Tibial nerve (tissue), 4 donors: ENCODE measurements at regions not wholly inside any gene's neighbourhood (a gene's known extent, or its start where the extent isn't known, plus 50 kb on each side); places are given as distances from the start of the nearest gene placed in this dataset.

Source experiments
- DNase-seq, 2 donors: peaks; one replicate each; pipeline ENCODE4 v3.0.0-alpha.2; 2019; ENCODE audit warnings: low spot score in 2 of 2
- H3K27ac ChIP-seq, 4 donors: fragments of 200-600 bp; sonication (generic) in 3 of 4; one replicate each; pipeline ENCODE4 v1.5.1; 2017 to 2019; ENCODE audit warnings: mild to moderate bottlenecking in 1 of 4
- H3K27me3 ChIP-seq, 2 donors: fragments of 200-600 bp; sonication (generic) in 1 of 2; one replicate each; pipeline versions ENCODE4 v1.5.1 to v1.6.0; 2017 to 2019
- H3K36me3 ChIP-seq, 3 donors: fragments of 200-600 bp; sonication (generic); one replicate each; pipeline ENCODE4 v1.5.1; 2018 to 2019
- H3K4me1 ChIP-seq, 4 donors: fragments of 200-600 bp; sonication (generic) in 3 of 4; one replicate each; pipeline ENCODE4 v1.5.1; 2017 to 2019
- H3K4me3 ChIP-seq, 4 donors: fragments of 200-600 bp; sonication (generic) in 3 of 4; one replicate each; pipeline ENCODE4 v1.5.1; 2017 to 2019; ENCODE audit warnings: mild to moderate bottlenecking in 1 of 4, moderate library complexity in 1 of 4
- H3K9me3 ChIP-seq, 4 donors: fragments of 200-600 bp; sonication (generic) in 3 of 4; one replicate each; pipeline ENCODE4 v1.5.1; 2017 to 2019
- EP300 ChIP-seq, 2 donors: sonication (generic); formaldehyde crosslinking; IDR thresholded peaks; one replicate each; pipeline ENCODE4 v1.6.1; 2017; ENCODE audit warnings: antibody characterized with exemption in 2 of 2, mild to moderate bottlenecking in 1 of 2
- POLR2A ChIP-seq, 2 donors: fragments of 450-650 bp; IDR thresholded peaks; one replicate each; pipeline ENCODE4 v1.6.1; 2017; ENCODE audit warnings: antibody characterized with exemption in 2 of 2, mild to moderate bottlenecking in 2 of 2, moderate library complexity in 2 of 2
- WGBS, 2 donors: methylation state at CpG; one replicate each; pipeline ENCODE4 v1.1.5; 2018; 5-methylcytosine and 5-hydroxymethylcytosine counted together
- TF ChIP-seq, protein P1 (sequence below), 5 experiments: fragments of 200-600 bp in 3 of 5; fragments of 450-650 bp in 2 of 5; sonication (generic) in 3 of 5; IDR thresholded peaks; one replicate each; pipeline ENCODE4 v1.5.1; 2016 to 2019; ENCODE audit warnings: antibody characterized with exemption in 5 of 5, mild to moderate bottlenecking in 3 of 5, moderate library complexity in 2 of 5

DNA sequence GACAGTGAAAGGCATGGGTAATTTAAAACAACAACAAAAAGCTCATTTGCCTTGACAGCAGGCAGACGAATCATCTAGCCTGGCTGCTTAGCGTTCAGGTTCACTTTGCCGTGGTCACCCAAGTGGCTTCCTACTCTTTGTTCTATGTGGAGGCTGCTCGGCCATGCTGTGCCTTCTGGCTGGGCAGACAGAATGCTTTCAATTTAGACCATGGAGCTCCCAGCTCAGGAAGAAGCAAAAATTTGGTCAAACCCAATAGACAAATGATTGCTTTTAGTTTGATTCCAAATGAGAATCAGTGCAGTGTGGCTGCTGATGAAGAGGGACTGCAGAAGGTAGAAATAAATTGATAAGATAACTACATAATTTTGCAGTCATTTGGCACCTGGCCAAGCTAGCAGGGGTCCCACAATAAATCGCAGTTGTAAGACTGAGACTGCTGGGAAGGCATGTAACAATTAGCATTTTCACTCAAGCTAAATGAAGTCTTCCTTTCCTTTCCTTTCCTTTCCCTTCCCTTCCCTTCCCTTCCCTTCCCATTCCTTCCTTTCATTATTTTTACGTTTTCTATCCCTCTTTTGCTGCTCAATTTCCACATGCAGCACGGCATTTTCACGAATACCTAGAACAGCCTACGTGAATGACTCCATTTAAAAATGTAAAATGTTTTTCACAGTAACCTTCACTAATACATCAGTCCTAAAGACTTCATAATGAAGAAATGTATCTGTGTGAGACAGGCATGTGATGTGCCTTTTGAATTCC is 360.4 kb upstream of the TGFBR2 start:
- no peak for DNase-seq
- 70 to 80% methylated on average over 9 of the region's 9 CpGs for WGBS, 2 donors
- H3K27me3 ChIP-seq, result no peaks in the 10 kb centered on the region
- H3K4me3 ChIP-seq, result no peak overlapping the region
- H3K9me3 ChIP-seq, result no peaks in the 10 kb centered on the region
- no peaks in the 10 kb centered on the region for H3K36me3 ChIP-seq
- TF ChIP-seq, protein P1, sequence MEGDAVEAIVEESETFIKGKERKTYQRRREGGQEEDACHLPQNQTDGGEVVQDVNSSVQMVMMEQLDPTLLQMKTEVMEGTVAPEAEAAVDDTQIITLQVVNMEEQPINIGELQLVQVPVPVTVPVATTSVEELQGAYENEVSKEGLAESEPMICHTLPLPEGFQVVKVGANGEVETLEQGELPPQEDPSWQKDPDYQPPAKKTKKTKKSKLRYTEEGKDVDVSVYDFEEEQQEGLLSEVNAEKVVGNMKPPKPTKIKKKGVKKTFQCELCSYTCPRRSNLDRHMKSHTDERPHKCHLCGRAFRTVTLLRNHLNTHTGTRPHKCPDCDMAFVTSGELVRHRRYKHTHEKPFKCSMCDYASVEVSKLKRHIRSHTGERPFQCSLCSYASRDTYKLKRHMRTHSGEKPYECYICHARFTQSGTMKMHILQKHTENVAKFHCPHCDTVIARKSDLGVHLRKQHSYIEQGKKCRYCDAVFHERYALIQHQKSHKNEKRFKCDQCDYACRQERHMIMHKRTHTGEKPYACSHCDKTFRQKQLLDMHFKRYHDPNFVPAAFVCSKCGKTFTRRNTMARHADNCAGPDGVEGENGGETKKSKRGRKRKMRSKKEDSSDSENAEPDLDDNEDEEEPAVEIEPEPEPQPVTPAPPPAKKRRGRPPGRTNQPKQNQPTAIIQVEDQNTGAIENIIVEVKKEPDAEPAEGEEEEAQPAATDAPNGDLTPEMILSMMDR (IDR thresholded peaks at IDR 0.05), result no peak
- TF ChIP-seq EP300 (IDR thresholded peaks at IDR 0.05) (no peak), POLR2A (IDR thresholded peaks at IDR 0.05) (no peak)
- H3K4me1 ChIP-seq, result no peaks in the 10 kb centered on the region
- no peak overlapping the region for H3K27ac ChIP-seq

GRCh38 chr3:30248423-30248822 is 358.0 kb upstream of the TGFBR2 start:
- TF ChIP-seq, protein P1 (IDR thresholded peaks at IDR 0.05), result no peak
- TF ChIP-seq EP300 (IDR thresholded peaks at IDR 0.05) (no peak), POLR2A (IDR thresholded peaks at IDR 0.05) (no peak)
- Histone ChIP-seq H3K4me1 (no peaks in the 10 kb centered on the region), H3K27ac (no peak overlapping the region), H3K9me3 (no peaks in the 10 kb centered on the region), H3K27me3 (no peaks in the 10 kb centered on the region), H3K36me3 (no peaks in the 10 kb centered on the region), H3K4me3 (no peak overlapping the region)
- no peak for DNase-seq
- WGBS, 2 donors, result 47 to 66% methylated on average over 1 of the region's 1 CpG

DNA sequence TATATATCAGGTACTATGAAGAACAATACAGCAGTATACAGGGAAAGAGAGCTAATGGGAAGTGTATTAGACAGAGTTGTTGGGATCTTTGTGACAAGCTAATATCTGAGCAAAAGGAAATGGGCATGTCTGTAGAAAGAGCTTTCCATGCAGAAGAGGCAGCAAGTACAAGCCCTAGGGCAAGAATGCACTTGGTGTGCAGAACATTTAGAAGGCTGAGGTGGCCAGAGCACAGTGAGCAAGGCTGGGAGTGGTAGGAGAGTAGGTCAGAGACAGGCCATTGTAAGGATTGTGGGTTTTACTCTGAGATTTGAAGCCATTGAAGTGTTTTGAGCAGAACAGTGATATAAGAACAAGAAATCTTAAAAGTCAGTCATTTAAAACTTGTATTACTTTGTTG is 353.9 kb upstream of the TGFBR2 start:
- Histone ChIP-seq H3K4me1 (no peaks in the 10 kb centered on the region), H3K27ac (no peak overlapping the region), H3K36me3 (no peaks in the 10 kb centered on the region), H3K4me3 (no peak overlapping the region), H3K9me3 (no peaks in the 10 kb centered on the region), H3K27me3 (no peaks in the 10 kb centered on the region)
- no peak for DNase-seq
- TF ChIP-seq POLR2A (IDR thresholded peaks at IDR 0.05) (no peak), EP300 (IDR thresholded peaks at IDR 0.05) (no peak)
- TF ChIP-seq, protein P1 (IDR thresholded peaks at IDR 0.05), result no peak

GRCh38 chr3:30253832-30254231 is 352.6 kb upstream of the TGFBR2 start:
- 93 to 100% methylated on average over 1 of the region's 1 CpG for WGBS, 2 donors
- Histone ChIP-seq H3K36me3 (no peaks in the 10 kb centered on the region), H3K9me3 (no peaks in the 10 kb centered on the region), H3K4me3 (no peak overlapping the region), H3K4me1 (no peaks in the 10 kb centered on the region), H3K27me3 (no peaks in the 10 kb centered on the region), H3K27ac (no peak overlapping the region)
- DNase-seq, result no peak
- TF ChIP-seq POLR2A (IDR thresholded peaks at IDR 0.05) (no peak), EP300 (IDR thresholded peaks at IDR 0.05) (no peak)
- TF ChIP-seq, protein P1 (IDR thresholded peaks at IDR 0.05), result no peak

DNA sequence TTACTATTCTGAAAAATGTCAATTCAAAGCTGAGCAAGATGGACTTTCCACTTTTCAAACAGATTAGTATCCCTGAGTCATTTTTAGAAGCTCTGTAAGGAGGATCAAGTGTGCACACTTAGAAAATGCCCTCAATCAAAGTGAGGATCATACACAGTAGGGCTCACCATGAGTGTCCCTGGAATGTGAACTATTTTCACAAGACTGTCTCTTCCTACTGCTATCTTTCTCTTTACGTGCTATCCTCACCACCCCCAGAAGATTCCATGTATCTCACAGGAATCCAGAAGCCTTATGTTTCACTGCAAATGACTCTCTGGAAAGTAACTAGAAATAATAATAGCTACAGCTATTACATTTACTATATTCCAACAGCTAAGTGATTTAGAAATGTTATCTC is 349.9 kb upstream of the TGFBR2 start:
- Histone ChIP-seq H3K27me3 (no peaks in the 10 kb centered on the region), H3K4me3 (no peak overlapping the region), H3K4me1 (peaks cover 0 to 5% (median 0%) of the 10 kb centered on the region in 4 donors), H3K36me3 (no peaks in the 10 kb centered on the region), H3K9me3 (no peaks in the 10 kb centered on the region), H3K27ac (no peak overlapping the region)
- DNase-seq, result no peak
- 81 to 90% methylated on average over 1 of the region's 1 CpG for WGBS, 2 donors
- no peak for TF ChIP-seq EP300 (IDR thresholded peaks at IDR 0.05)
- TF ChIP-seq, protein P1 (IDR thresholded peaks at IDR 0.05), result no peak
- TF ChIP-seq POLR2A (IDR thresholded peaks at IDR 0.05), result no peak
